ENCODE measurements at regions not wholly inside any gene's neighbourhood (a gene's known extent, or its start where the extent isn't known, plus 50 kb on each side); places are given as distances from the start of the nearest gene placed in this dataset.
A peak's percentile ranks its signal among the peaks of the same experiment; 100 is the strongest.
"Not testable (repeated sequence)": the region's sequence is repeated elsewhere in the genome, so short reads cannot be mapped to it uniquely, and the experiment has no call there.

DNA sequence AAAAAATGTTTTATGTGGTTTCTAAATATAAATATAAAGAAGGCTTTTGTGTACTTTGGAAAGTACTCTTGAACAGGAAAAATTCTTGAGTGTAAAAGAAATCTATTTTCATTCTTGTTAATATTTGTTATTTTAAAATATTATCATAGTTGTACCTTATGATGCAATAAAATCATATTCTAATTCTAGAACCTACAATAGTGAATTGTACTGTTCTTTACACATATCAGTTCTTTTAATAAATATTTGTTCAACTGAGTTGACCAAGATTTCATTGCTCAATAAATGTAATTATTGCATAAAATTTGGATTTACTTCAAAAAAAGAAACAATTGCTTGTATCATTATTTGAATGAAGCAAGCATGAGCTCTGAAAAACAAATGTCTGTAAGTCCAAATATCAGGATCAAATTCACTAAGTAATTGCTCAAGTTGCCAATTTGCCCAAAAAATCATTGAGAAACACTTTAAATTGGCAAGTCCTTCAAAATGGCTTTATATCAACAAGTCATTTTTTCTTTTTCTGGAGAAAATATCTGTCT, 191.6 kb upstream of the SLC16A7 start:
- no peak for DNase-seq

DNA sequence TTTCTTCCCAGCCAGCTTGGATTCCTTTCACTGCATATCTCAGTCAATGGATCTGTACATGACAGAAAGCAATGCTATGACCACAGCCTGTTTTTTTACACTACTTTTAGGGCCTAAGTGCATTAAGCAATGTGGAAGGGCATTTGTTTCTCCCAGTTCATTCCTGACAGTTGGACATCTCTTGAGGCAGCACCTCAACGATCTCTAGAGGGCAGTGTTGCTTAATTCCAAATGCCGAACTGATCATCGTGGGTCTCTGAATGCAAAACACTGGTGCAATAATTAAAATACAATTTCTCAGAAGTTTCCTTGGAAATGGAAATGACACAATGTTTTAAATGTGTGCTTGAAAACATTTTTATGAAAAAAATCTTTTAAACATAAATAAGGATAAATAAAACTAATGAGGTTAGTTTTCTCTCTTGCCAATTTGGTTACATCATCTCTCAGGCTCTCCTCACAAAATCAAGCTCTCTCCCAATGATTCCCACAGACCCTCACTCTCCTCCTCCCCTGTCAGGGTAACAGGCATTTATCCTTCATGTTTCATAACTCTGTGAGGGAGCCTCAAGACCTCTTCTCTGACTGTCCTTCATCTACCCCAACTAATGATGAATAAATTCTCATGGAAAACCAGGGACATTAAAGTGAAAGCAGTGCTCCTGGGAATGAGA, 192.4 kb upstream of the SLC16A7 start:
- peak; percentile 27 for DNase-seq

GRCh38 chr12:59401862-59402261, 194.0 kb upstream of the SLC16A7 start:
- no peak for DNase-seq

- DNase-seq: no peak
Measured at GRCh38 chr12:59398164-59398563, 197.7 kb upstream of the SLC16A7 start.

- no peak for DNase-seq
Measured at GRCh38 chr12:59396919-59397318, 198.9 kb upstream of the SLC16A7 start.

GRCh38 chr12:59396519-59396918, 199.3 kb upstream of the SLC16A7 start:
- no peak for DNase-seq

DNA sequence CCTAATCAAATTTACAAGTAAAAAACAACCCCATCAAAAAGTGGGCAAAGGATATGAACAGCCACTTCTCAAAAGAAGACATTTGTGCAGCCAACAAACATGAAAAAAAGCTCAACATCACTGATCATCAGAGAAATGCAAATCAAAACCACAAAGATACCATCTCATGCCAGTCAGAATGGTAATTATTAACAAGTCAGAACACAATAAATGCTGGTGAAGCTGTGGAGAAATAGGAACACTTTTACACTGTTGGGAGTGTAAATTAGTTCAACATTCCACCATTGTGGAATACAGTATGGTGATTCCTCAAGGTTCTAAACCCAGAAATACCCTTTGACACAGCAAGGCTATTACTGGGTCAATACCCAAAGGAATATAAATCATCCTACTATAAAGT, 200.5 kb upstream of the SLC16A7 start:
- not testable (repeated sequence) for DNase-seq

DNA sequence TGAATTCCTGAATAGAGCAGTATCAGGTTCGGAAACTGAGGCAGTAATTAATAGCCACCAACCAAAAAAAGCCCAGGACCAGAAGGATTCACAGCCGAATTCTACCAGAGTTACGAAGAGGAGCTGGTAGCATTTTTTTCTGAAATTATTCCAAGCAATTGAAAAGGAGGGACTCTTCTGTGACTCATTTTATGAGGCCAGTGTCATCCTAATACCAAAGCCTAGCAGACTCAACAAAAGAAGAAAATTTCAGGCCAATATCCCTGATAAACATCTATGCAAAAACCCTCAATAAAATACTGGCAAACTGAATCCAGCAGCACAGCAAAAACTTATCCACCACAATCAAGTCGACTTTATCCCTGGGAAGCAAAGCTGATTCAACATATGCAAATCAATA, 202.3 kb upstream of the SLC16A7 start:
- DNase-seq: no peak

GRCh38 chr12:59389968-59390576, 205.8 kb upstream of the SLC16A7 start:
- DNase-seq: no peak

DNA sequence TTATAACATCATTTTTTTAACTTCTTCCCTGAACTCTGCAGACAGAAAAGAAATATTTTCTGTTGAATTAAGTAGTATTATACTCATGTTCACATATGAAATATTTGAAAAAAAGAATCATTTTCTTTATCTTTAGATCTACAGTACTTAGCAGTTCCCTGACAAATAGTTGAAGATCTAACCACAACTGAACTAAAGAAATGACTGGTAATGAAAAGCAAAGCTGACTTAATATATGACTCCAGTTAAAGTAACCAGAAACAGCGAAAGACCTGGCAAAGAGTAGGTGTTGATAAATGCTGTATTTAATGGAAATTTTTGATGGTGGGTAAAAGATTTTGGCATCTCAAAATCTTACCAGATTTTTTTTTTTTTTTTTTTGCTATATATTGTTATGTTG, 207.1 kb upstream of the SLC16A7 start:
- DNase-seq: no peak

DNA sequence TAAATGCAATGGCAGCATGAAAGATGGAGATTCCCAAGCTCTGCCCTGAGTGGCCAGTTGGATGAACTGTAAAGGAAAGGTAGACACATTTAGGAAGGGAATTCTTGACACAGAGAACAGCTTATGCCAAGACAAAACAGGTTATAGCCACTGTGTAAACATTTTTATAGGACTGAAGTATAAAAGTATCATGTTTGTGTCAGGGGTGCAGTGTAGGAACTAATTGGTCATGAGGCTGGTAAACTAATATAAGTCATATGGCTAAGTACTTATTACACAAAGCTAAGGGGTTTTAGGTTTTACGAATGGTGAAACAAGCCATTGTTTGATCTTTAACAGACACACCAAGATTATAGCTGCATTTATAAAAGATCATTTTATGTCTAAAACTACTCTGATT, 207.7 kb upstream of the SLC16A7 start:
- no peak for DNase-seq

GRCh38 chr12:59386236-59386635, 209.6 kb upstream of the SLC16A7 start:
- no peak for DNase-seq

DNA sequence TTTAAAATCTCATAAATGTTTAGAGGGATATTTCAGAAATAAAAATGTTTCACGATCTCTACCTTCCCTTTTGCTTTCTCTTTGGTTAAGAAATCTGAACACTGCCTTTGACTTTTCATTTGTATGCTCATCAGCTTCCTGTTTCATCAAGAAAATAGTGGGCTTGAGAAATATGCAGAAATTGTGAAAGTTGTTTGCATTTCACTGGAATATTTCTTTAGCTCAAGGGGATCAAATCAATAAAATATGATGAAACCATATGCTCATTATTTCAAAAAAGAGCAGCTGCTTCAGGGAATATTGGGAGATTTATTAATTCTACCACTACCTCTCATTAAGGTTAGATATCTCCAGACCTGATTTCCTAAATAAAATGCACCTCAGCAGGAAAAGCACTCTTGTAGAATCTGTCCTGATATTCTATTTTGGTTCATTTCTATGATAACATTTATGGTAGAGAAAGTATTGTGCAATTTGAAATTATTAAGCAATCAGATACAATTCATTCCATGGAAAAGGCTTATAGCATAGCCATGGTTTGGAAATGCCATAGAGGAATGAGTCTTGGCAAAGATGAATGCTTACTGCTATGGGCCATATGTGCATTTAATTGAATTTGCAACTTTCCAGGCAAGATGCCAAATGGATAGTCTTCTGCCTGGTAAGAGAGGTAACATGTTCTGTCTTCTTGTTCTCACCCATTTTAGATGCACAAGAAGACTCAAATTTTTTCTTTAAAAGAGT, 212.6 kb upstream of the SLC16A7 start:
- no peak for DNase-seq

- DNase-seq: no peak
Measured at GRCh38 chr12:59382282-59383078, 213.3 kb upstream of the SLC16A7 start.

GRCh38 chr12:59381106-59381505, 214.7 kb upstream of the SLC16A7 start:
- DNase-seq: no peak

DNA sequence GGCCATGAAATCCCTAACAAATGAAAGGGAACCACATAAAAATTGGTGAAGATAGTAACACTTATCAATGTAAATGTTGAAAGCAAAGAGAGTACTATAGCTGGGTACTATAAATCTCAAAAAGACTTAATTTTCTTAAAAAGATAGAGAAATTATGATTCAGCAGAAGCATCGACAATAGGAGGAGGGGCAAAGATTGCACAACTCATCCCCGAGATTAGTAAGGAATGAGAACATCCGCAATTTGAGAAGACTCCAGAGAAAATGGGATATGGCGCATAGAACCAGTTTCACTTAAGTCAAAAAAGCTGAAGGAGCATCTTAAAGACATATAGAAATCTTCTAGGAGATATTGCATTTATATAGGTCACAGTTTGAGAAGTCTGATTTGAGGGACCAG, 220.2 kb upstream of the SLC16A7 start:
- no peak for DNase-seq

DNA sequence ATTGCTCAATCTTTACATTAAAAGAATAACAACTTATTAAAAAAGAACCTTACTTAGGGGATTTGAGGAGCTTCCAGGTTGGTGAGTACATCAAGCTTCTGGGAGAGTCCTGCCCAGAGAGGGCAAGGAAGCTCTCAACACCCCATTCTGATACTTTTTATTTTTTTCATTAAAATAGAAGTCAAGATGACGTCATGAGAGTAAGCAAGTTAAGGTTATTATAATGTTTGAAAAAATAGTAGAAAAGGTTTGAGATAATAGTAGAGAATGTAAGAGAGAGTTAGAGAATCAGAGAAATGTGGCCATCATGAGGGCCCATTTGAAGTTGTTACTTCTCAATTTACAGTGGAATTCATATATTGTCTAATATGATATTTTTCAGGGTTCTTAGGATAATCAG, 221.0 kb upstream of the SLC16A7 start:
- DNase-seq: no peak

GRCh38 chr12:59372956-59373355, 222.9 kb upstream of the SLC16A7 start:
- DNase-seq: no peak

DNA sequence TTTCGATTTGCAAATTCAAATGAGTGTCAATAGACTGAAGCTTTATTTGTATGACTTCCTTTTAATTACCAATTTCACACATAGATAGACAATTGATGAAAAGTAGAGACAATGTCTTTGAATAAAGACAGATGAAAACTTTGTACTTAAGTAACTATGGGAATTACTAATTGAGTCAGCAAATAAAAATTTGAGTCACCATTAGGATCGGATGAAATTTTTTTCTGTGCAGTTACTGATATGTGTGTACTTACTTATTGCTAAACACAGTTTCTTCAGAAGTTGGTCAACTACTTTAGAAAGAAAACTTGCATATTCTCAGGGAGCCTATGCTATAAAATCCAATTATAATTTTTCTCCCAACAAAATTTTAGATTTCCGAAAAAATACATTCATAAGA, 224.9 kb upstream of the SLC16A7 start:
- no peak for DNase-seq

- no peak for DNase-seq
Measured at GRCh38 chr12:59365133-59365532, 230.7 kb upstream of the SLC16A7 start.

GRCh38 chr12:59357811-59358210, 238.0 kb upstream of the SLC16A7 start:
- no peak for DNase-seq

- DNase-seq: not testable (repeated sequence)
Measured at GRCh38 chr12:59346248-59346647, 249.6 kb upstream of the SLC16A7 start.

- DNase-seq: no peak
Measured at GRCh38 chr12:59345406-59345805, 250.4 kb upstream of the SLC16A7 start.

Measured in NCI-H1092 (cell line).